Subcutaneous abdominal adipose tissue (tissue), 5 donors: ENCODE measurements at regions not wholly inside any gene's neighbourhood (a gene's known extent, or its start where the extent isn't known, plus 50 kb on each side); places are given as distances from the start of the nearest gene placed in this dataset.

ENCODE experiments used
- H3K27ac ChIP-seq: one replicate; pipeline ENCODE4 v1.7.0; 2013; ENCODE audit warnings: low read depth, mild to moderate bottlenecking, inconsistent platforms, low read length, moderate library complexity
- H3K27me3 ChIP-seq, 5 donors: one replicate each; pipeline ENCODE4 v1.7.0; 2013; ENCODE audit warnings: low read length in 5 of 5, inconsistent platforms in 1 of 5; ENCODE audit not compliant: control insufficient read depth in 5 of 5, insufficient read depth in 4 of 5
- H3K36me3 ChIP-seq, 5 donors: one replicate each; pipeline ENCODE4 v1.7.0; 2013; ENCODE audit warnings: low read length in 5 of 5; ENCODE audit not compliant: control insufficient read depth in 5 of 5, insufficient read depth in 5 of 5
- H3K4me1 ChIP-seq, 5 donors: one replicate each; pipeline ENCODE4 v1.7.0; 2013; ENCODE audit warnings: low read length in 5 of 5, mild to moderate bottlenecking in 3 of 5, moderate library complexity in 1 of 5; ENCODE audit not compliant: control insufficient read depth in 5 of 5, insufficient read depth in 5 of 5
- H3K4me3 ChIP-seq, 5 donors: one replicate each; pipeline ENCODE4 v1.7.0; 2013; ENCODE audit warnings: low read length in 5 of 5, low read depth in 1 of 5
- H3K9ac ChIP-seq, 5 donors: one replicate each; pipeline ENCODE4 v1.7.0; 2013; ENCODE audit warnings: low read length in 5 of 5, mild to moderate bottlenecking in 4 of 5, moderate library complexity in 3 of 5
- H3K9me3 ChIP-seq, 5 donors: one replicate each; pipeline ENCODE4 v1.7.0; 2013; ENCODE audit warnings: low read length in 5 of 5; ENCODE audit not compliant: control insufficient read depth in 5 of 5
- donor health status: healthy.
- donor health status: healthy.
- donor health status: healthy.
- donor health status: healthy.
- donor health status: healthy.

- no peaks in the 10 kb centered on the region for H3K4me1 ChIP-seq
- H3K36me3 ChIP-seq: no peaks in the 10 kb centered on the region
- no peak overlapping the region for H3K9ac ChIP-seq
- no peaks in the 10 kb centered on the region for H3K27me3 ChIP-seq
- no peak overlapping the region for H3K4me3 ChIP-seq
- H3K27ac ChIP-seq: no peak overlapping the region
- H3K9me3 ChIP-seq: no peaks in the 10 kb centered on the region
Measured at GRCh38 chr9:3006851-3007250, 163.0 kb upstream of the PUM3 start.

GRCh38 chr9:3004572-3004971 lies 160.7 kb upstream of the PUM3 start:
- Histone ChIP-seq H3K9ac (no peak overlapping the region), H3K9me3 (no peaks in the 10 kb centered on the region), H3K4me3 (no peak overlapping the region), H3K36me3 (no peaks in the 10 kb centered on the region), H3K27ac (no peak overlapping the region), H3K4me1 (peaks cover 0 to 3% (median 0%) of the 10 kb centered on the region in 5 donors), H3K27me3 (no peaks in the 10 kb centered on the region)

GRCh38 chr9:3001311-3001710 lies 157.4 kb upstream of the PUM3 start:
- no peaks in the 10 kb centered on the region for H3K36me3 ChIP-seq
- no peak overlapping the region for H3K4me3 ChIP-seq
- no peaks in the 10 kb centered on the region for H3K9me3 ChIP-seq
- no peak overlapping the region for H3K9ac ChIP-seq
- H3K27me3 ChIP-seq: no peaks in the 10 kb centered on the region
- no peak overlapping the region for H3K27ac ChIP-seq
- H3K4me1 ChIP-seq: peaks cover 0 to 3% (median 0%) of the 10 kb centered on the region in 5 donors

- no peaks in the 10 kb centered on the region for H3K36me3 ChIP-seq
- no peak overlapping the region for H3K9ac ChIP-seq
- H3K4me3 ChIP-seq: no peak overlapping the region
- H3K9me3 ChIP-seq: no peaks in the 10 kb centered on the region
- no peaks in the 10 kb centered on the region for H3K4me1 ChIP-seq
- H3K27ac ChIP-seq: no peak overlapping the region
- H3K27me3 ChIP-seq: no peaks in the 10 kb centered on the region
Measured at GRCh38 chr9:2992427-2992826, 148.5 kb upstream of the PUM3 start.

GRCh38 chr9:2991292-2991691 lies 147.4 kb upstream of the PUM3 start:
- Histone ChIP-seq H3K27ac (no peak overlapping the region), H3K4me3 (no peak overlapping the region), H3K4me1 (no peaks in the 10 kb centered on the region), H3K9ac (no peak overlapping the region), H3K9me3 (no peaks in the 10 kb centered on the region), H3K27me3 (no peaks in the 10 kb centered on the region), H3K36me3 (no peaks in the 10 kb centered on the region)

- Histone ChIP-seq H3K27ac (no peak overlapping the region), H3K27me3 (no peaks in the 10 kb centered on the region), H3K4me1 (no peaks in the 10 kb centered on the region), H3K9me3 (peaks cover 0 to 6% (median 0%) of the 10 kb centered on the region in 5 donors), H3K9ac (no peak overlapping the region), H3K36me3 (no peaks in the 10 kb centered on the region), H3K4me3 (no peak overlapping the region)
Measured at GRCh38 chr9:2987679-2988078, 143.8 kb upstream of the PUM3 start.

- no peak overlapping the region for H3K27ac ChIP-seq
- H3K4me1 ChIP-seq: no peaks in the 10 kb centered on the region
- no peaks in the 10 kb centered on the region for H3K36me3 ChIP-seq
- H3K4me3 ChIP-seq: no peak overlapping the region
- H3K9me3 ChIP-seq: peaks cover 0 to 6% (median 0%) of the 10 kb centered on the region in 5 donors
- H3K9ac ChIP-seq: no peak overlapping the region
- H3K27me3 ChIP-seq: no peaks in the 10 kb centered on the region
Measured at GRCh38 chr9:2985343-2985742, 141.4 kb upstream of the PUM3 start.

GRCh38 chr9:2984491-2984890 lies 140.6 kb upstream of the PUM3 start:
- no peaks in the 10 kb centered on the region for H3K36me3 ChIP-seq
- H3K27me3 ChIP-seq: no peaks in the 10 kb centered on the region
- no peaks in the 10 kb centered on the region for H3K4me1 ChIP-seq
- no peak overlapping the region for H3K4me3 ChIP-seq
- peaks cover 0 to 6% (median 0%) of the 10 kb centered on the region in 5 donors for H3K9me3 ChIP-seq
- H3K27ac ChIP-seq: no peak overlapping the region
- no peak overlapping the region for H3K9ac ChIP-seq

GRCh38 chr9:2979957-2980610 lies 136.2 kb upstream of the PUM3 start:
- no peaks in the 10 kb centered on the region for H3K27me3 ChIP-seq
- H3K36me3 ChIP-seq: no peaks in the 10 kb centered on the region
- H3K4me3 ChIP-seq: no peak overlapping the region
- no peak overlapping the region for H3K27ac ChIP-seq
- H3K9me3 ChIP-seq: peaks cover 0 to 6% (median 0%) of the 10 kb centered on the region in 5 donors
- no peaks in the 10 kb centered on the region for H3K4me1 ChIP-seq
- no peak overlapping the region for H3K9ac ChIP-seq

- Histone ChIP-seq H3K4me3 (no peak overlapping the region), H3K9me3 (peaks cover 0 to 15% (median 4%) of the 10 kb centered on the region in 5 donors), H3K4me1 (peaks cover 0 to 7% (median 1%) of the 10 kb centered on the region in 5 donors), H3K27ac (no peak overlapping the region), H3K9ac (no peak overlapping the region), H3K36me3 (no peaks in the 10 kb centered on the region), H3K27me3 (no peaks in the 10 kb centered on the region)
Measured at GRCh38 chr9:2972475-2972874, 128.6 kb upstream of the PUM3 start.
